Erythroblast (primary cell): ENCODE measurements at regions not wholly inside any gene's neighbourhood (a gene's known extent, or its start where the extent isn't known, plus 50 kb on each side); places are given as distances from the start of the nearest gene placed in this dataset.

ENCODE experiments used
- GATA1 ChIP-seq: IDR thresholded peaks from 2 replicates; pipeline ENCODE4 v1.6.1; 2011; ENCODE audit warnings: low read depth, mild to moderate bottlenecking, control low read depth, low read length, moderate library complexity
- POLR2A ChIP-seq: IDR thresholded peaks from 2 replicates; pipeline ENCODE4 v1.6.1; 2011; ENCODE audit warnings: mild to moderate bottlenecking, low read length

DNA sequence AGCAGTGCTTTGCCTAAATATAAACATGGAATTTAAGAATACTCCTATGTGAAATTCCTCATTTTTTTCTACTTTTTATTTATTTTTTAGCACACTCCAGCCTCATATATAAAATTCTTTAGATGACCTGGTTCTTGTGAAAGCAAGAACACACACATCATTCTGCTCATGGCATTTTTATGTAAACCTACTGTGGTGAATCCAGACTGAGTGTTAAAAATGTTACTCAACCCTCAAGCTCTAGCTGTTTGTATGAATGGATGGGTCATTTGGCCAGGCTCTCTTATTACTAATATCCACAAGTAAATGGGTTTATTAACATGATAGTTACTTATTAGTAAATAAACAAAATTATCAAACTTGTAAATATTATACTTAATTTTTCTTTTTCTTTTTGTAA is 551.7 kb upstream of the LRRN3 start:
- TF ChIP-seq POLR2A = no peak
- TF ChIP-seq GATA1 = no peak
